Head of caudate nucleus (tissue), 42 donors: ENCODE measurements at regions not wholly inside any gene's neighbourhood (a gene's known extent, or its start where the extent isn't known, plus 50 kb on each side); places are given as distances from the start of the nearest gene placed in this dataset.
"Not testable (repeated sequence)": the region's sequence is repeated elsewhere in the genome, so short reads cannot be mapped to it uniquely, and the experiment has no call there.

Experiments
- DNase-seq, 42 donors: peaks; one replicate each; pipeline versions ENCODE4 v3.0.0 to v3.0.0-alpha.2; 2020 to 2021; ENCODE audit warnings: mixed read lengths in 7 of 42
- intact Hi-C: fragments of 100-400 bp; cut with DNase I; formaldehyde crosslinking; loops from one replicate; pipeline ENCODE4 v1.15.0; 2022

DNA sequence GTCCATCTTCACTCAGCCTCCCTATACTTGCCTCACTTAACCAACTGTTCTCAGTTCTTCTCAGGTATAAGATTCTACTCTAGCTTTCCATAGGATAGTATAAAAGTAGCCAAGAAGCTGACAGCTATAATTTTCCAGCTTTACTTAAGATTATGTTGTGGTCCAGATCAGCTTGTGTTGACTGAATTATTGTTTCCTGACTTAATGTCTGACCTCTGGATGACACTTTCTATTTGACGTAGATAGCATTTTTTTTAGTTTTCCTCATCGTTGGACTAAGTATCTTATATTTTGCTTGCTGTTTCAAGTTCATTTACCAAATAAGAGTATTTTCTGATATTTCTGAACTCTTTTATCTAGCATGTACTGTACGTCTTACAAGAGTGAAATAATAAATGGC lies 1272.5 kb upstream of the CDH2 start:
- no peak for DNase-seq
- intact Hi-C loops: no loop called here

- intact Hi-C loops: no loop called here
- no peak for DNase-seq
Observed at GRCh38 chr18:29439398-29439797, 1262.5 kb upstream of the CDH2 start.

- no peak for DNase-seq
- intact Hi-C loops: no loop called here
Observed at GRCh38 chr18:29436459-29436858, 1259.5 kb upstream of the CDH2 start.

DNA sequence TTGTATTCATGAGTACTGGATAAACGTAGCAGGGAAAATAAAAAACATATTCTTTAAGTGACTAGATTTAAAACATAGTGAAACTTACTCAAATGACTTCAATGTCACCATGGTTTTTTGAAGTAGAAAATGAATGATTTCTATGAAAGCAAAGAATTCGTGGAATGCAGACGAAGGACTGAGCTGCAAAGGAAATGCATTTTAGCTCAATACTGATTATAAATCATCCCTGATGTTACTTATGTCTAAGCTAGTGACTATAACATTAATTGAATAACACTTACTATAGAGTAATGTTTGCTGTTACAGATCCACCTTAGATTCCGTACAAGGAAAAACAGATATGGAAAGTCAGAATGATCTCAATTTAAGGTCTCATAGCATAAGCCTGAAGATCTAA lies 1257.7 kb upstream of the CDH2 start:
- DNase-seq: no peak
- intact Hi-C loops: no loop called here

- intact Hi-C loops: no loop called here
- DNase-seq: no peak
Observed at GRCh38 chr18:29430416-29430815, 1253.5 kb upstream of the CDH2 start.

GRCh38 chr18:29418136-29418535 lies 1241.2 kb upstream of the CDH2 start:
- no peak for DNase-seq
- intact Hi-C loops: no loop called here

DNA sequence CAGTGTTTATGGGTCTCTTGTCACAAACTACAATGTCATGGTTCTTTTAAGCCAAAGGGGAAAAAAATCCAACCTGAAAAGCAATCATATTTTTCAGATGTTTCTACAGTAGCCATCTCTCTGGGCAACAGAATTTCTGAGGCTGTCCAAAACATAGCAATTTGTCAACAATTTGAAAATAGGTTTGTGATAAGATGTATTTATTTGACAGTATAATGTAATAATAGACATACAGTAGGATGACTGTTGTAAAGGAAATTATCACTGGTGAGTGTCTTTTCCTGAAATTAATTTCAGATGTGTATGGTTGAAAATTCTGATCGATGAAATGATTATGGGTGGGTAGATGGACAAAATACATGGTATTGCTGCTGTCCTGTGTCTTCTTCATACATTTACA lies 1230.1 kb upstream of the CDH2 start:
- intact Hi-C loops: no loop called here
- no peak for DNase-seq

DNA sequence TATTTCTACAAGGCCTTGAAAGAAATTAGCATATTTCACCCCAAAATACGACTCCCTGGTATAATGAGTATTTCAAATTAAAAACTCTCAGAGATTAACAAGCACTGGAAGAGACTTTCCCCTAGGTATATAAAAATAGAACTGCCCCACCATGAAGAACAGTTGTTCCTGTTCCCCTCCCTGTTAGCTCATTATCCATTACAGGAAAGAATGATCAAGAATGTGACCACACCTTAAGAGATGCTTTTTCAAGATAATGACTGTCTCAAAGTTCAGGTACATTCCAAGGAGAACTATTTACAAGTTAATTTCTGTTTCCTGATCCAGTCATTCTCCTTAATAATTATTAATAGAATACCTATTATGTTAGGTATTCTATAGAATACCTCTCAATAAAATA lies 1220.6 kb upstream of the CDH2 start:
- DNase-seq: no peak
- intact Hi-C loops: no loop called here

DNA sequence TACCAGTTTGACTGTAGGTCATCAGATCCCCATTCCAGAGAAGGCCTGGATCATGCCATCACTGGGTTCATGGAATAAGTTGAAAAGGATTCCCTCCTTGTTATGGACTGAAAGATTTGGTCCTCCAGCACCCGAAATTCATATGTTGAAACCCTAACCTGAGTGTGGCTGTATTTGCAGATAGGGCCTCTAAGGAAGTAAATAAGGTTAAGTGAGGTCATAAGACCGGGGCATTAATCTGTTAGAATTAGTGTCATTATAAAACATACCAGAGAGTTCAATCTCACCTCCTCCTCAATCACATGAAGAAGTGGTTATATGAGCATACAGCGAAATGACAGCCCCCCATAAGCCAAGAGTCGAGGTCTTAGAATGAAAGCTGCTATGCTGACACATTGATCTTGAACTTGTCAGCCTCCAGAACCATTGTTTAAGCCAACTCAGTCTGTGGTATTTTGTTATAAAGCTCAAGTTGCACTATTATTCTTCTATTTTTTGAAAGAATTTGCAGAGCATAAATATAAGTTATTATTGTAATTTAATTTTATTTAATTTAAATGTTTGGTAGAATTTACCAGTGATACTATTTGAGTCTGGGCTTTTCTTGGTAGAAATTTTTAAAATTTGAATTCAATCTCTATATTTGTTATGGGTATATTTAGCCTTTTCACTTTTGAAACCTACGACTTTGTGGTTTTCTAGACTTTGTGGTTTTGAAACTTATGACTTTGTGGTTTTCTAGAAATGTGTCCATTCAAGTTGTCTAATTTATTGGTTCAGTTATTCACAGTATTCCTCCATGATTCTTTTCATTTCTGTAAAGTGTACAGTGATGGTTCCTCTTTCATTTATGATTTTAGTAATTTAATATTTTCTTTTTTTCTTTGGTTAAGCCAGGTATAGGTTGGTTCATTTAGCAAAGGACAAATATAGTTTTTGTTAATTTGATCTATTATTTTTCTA lies 1206.7 kb upstream of the CDH2 start:
- intact Hi-C loops: no loop called here
- DNase-seq: no peak

GRCh38 chr18:29378651-29379136 lies 1201.8 kb upstream of the CDH2 start:
- no peak for DNase-seq
- intact Hi-C loops: no loop called here

GRCh38 chr18:29377346-29377745 lies 1200.4 kb upstream of the CDH2 start:
- intact Hi-C loops: no loop called here
- DNase-seq: no peak

- intact Hi-C loops: no loop called here
- DNase-seq: no peak
Observed at GRCh38 chr18:29373000-29373399, 1196.1 kb upstream of the CDH2 start.

DNA sequence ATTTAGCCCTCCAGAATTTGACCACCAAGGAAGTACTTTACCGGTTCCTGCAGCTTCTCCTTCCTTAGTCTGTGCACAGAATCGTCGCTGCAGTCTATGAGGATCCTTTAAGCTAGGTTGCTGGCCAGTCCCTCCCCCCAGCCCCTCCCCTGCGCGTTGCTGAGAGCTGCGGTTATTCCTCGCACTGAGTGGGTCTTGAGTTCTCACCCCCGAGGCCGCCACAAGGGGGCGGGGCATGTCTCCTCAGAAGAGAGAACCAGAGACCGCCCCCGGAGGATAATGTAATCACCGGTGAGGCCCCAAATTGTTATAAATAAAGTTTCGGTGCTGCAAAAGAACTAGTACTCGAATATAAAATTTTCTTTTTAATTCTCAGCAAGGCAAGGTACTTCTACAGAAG lies 1184.9 kb upstream of the CDH2 start:
- no peak for DNase-seq
- intact Hi-C loops: no loop called here

DNA sequence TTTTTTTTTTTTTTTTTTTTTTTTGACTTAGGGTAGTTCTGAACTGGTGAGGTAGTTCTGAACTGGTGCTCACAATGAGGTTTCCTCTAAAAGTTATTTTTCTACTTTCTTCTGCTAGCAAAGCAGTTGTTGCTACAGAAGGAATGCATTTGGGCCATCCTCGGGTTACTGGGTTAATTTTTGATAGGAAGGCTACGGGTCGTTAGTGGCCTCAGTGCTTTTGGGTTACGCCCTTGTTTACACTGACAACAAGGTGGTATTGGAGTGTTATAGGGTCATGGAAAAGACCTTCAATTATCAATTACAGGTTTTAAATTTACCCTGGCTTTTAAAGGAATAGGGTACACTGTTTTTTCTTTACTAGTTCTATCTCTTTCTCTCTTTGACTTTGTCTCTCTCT lies 1183.7 kb upstream of the CDH2 start:
- intact Hi-C loops, DNase-seq: not testable (repeated sequence)

GRCh38 chr18:29359222-29359621 lies 1182.3 kb upstream of the CDH2 start:
- DNase-seq, intact Hi-C loops: not testable (repeated sequence)

DNA sequence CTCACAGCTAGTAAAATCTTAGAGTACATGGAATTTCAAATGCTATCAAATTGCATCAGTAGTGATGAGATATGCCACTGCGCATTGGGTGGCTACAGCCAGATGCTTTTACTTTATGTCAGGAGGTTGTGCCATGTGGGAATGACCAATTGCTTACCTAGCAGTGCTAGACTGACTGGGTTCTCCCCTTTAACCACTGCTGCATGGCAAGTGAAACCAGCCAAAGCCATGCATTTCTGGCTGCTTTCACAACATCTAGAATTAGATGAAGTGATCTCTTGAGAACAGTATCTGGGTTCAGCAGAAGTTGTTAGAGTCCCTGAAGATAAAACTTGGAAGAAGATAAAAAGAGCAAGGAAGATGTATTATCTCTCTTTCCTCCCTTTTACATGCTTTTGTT lies 1174.2 kb upstream of the CDH2 start:
- DNase-seq: no peak
- intact Hi-C loops: no loop called here

DNA sequence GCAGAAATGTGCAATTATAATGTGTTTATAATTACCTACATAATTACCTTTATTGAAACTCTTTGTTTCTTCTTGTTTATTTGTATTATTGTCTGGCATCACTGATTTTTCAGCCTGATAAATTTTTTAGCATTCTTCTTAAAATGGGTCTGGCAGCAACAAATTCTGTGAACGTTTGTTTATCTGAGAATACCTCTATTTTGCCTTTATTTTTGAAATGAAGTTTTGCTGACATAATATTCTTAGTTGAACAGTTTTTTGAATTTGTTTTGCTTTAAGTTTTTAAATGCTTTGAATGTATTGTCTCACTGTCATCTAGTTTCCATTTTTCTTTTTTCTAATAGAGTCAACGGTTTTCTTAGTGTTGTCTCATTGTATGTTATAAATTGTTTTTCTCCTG lies 1152.0 kb upstream of the CDH2 start:
- no peak for DNase-seq
- intact Hi-C loops: no loop called here

DNA sequence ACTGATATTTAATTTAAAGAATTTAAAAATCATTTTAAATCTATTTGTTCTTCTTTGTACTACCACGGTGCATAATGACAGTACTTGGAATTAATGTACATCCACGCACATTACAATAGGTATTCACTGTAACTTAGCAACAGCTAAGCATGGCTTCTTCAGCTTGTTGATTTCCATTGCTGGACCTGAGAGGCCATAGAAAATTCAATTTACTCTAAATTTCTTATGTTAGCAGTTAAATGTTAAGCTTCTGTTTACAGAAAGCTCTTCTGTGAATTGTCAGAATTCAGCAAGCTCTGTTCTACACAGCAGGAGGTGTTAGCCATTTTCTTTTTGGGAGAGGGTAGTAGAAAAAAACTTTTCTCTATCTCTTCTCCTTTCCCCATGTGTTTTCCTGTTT lies 1149.3 kb upstream of the CDH2 start:
- intact Hi-C loops: no loop called here

GRCh38 chr18:29321561-29321960 lies 1144.6 kb upstream of the CDH2 start:
- intact Hi-C loops: no loop called here
- DNase-seq: no peak

More for the DNA sequence above, 1149.3 kb upstream of the CDH2 start:
- DNase-seq: no peak

DNA sequence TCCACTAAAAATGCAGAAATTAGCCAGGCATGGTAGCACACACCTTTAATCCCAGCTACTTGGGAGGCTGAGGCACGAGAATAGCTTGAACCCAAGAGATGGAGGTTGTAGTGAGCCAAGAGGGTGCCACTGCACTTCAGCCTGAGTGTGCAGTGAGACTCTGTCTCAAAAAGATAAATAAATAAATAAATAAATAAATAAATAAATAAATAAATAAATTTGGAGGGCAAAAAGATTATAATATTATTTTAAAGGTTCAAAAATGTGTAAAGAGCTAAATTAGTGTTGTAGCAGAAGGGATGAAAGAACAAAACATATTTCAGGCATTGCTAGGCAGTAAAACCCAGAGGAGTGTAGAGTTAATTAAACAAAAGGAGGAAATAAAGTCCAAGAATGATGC lies 1136.4 kb upstream of the CDH2 start:
- intact Hi-C loops: no loop called here
- no peak for DNase-seq

DNA sequence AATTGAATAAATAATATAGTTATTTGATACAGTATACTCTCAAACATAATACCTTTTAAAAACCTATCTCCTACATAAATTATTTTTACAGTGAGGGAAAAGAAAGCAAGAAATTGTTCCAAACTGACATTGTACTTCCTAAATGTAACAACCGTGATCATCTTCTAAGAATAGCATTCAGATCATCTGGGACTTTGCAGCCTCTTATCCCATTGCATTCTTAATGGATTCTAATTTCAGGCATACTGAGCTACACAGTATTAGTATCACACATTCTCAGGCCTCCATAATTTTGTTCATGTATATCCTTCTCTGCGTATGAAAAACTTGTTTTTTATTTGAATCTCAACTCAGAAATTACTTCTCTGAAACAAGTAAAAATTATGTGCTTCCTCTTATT lies 1134.7 kb upstream of the CDH2 start:
- DNase-seq: no peak
- intact Hi-C loops: no loop called here
